ENCODE measurements at regions not wholly inside any gene's neighbourhood (a gene's known extent, or its start where the extent isn't known, plus 50 kb on each side); places are given as distances from the start of the nearest gene placed in this dataset.

DNA sequence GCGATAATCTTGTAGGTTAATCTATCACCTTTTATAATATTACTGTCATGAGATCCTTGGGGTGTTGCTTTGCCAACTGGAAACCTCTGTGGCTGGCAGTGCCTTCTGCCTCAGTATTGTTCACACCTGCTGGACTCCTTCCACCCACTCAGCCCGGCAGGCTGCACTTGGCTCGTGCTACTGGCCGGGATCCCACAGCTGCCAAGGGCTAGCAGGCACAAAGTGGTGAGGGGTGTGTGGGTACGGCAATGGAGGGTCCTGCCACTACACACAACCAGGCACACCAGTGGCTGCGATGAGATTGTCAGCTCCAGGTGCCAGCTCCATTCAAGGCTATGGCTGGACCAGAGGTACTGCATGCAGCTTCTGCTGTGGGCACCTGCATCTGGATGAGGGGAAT, 191.2 kb upstream of the LYPLAL1 start:
- WGBS, 2 experiments (ENCODE audit: extremely low coverage in 1 of 2, insufficient coverage in 1 of 2, insufficient read length in 1 of 2, insufficient replicate concordance in 2 of 2, low coverage in 1 of 2, low lambda C conversion rate in 2 of 2, missing lambda C conversion rate in 1 of 2), result 86% methylated on average over 6 of the region's 6 CpGs; no CpG with 5 or more reads in 1 of the 2 experiments
- TF ChIP-seq RXRA (IDR thresholded peaks at IDR 0.05; ENCODE audit: insufficient read depth, low read depth, low read length) (no peak), CHD2 (IDR thresholded peaks at IDR 0.05; ENCODE audit: low read length) (no peak), SP2 (IDR thresholded peaks at IDR 0.05; ENCODE audit: low read length) (no peak), TCF12 (IDR thresholded peaks at IDR 0.05; ENCODE audit: low read depth, low read length) (no peak), RBBP5 (IDR thresholded peaks at IDR 0.05; ENCODE audit: borderline replicate concordance, low read depth, low read length) (no peak), CEBPB (IDR thresholded peaks at IDR 0.05; ENCODE audit: low read depth, low read length) (no peak), POLR2AphosphoS5 (IDR thresholded peaks at IDR 0.05; ENCODE audit: low read depth, low read length) (no peak), POU5F1 (IDR thresholded peaks at IDR 0.05; ENCODE audit: low read depth, low read length) (no peak), KDM1A (IDR thresholded peaks at IDR 0.05; ENCODE audit: borderline replicate concordance, low read length) (no peak), SRF (IDR thresholded peaks at IDR 0.05; ENCODE audit: low read depth, low read length) (no peak), SIN3A (conservative IDR thresholded peaks at IDR 0.05 in 1 of 2, IDR thresholded peaks at IDR 0.05 in 1 of 2; ENCODE audit: low read depth in 1 of 2, low read length in 2 of 2) (no peak), ASH2L (IDR thresholded peaks at IDR 0.05; ENCODE audit: low read length) (no peak), SP1 (IDR thresholded peaks at IDR 0.05; ENCODE audit: low read depth, low read length) (no peak), NANOG (IDR thresholded peaks at IDR 0.05; ENCODE audit: insufficient read depth, low read depth, low read length, poor library complexity, severe bottlenecking) (no peak), GTF2F1 (IDR thresholded peaks at IDR 0.05; ENCODE audit: borderline replicate concordance, low read depth, low read length) (no peak)
- TF ChIP-seq, protein P1, sequence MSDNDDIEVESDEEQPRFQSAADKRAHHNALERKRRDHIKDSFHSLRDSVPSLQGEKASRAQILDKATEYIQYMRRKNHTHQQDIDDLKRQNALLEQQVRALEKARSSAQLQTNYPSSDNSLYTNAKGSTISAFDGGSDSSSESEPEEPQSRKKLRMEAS (IDR thresholded peaks at IDR 0.05), result no peak

More for the DNA sequence above, 191.2 kb upstream of the LYPLAL1 start:
- no peak overlapping the region for H2AK5ac ChIP-seq (ENCODE audit: low read depth, low read length)
- no peak overlapping the region for H3K56ac ChIP-seq (replicated peaks; ENCODE audit: insufficient read length, low read depth, low read length)
- no peaks in the 10 kb centered on the region for H3K23me2 ChIP-seq (ENCODE audit: low read depth, low read length)
- H3K4me1 ChIP-seq (replicated peaks in 1 of 4; ENCODE audit: control insufficient read depth in 3 of 4, insufficient read depth in 4 of 4, low read length in 3 of 4), result no peaks in the 10 kb centered on the region
- H4K8ac ChIP-seq (ENCODE audit: extremely low read depth, insufficient read depth, low read length), result no peak overlapping the region
- DNase-seq (ENCODE audit: low read depth in 1 of 2, low spot score in 2 of 2) (no peak), FAIRE-seq (no peak)
- no peaks in the 10 kb centered on the region for H3K79me2 ChIP-seq (ENCODE audit: control insufficient read depth in 1 of 2, insufficient read depth in 2 of 2, low read length in 2 of 2)
- no peak overlapping the region for H2BK15ac ChIP-seq (ENCODE audit: low read length)
- no peaks in the 10 kb centered on the region for H3K9me3 ChIP-seq (ENCODE audit: insufficient read depth in 2 of 2, low read depth in 1 of 2, low read length in 1 of 2)
- H2BK20ac ChIP-seq (ENCODE audit: low read length), result no peak overlapping the region
- ChIA-PET CTCF (ENCODE audit: partially characterized antibody) (interaction anchor here (0.6 to 1.4 kb wide), 7 partner anchors 8 to 731 kb away, joined by 3 read pairs; no protein-coding TSS in a partner anchor), POLR2A (ENCODE audit: partially characterized antibody) (no interaction called here)
- no peaks in the 10 kb centered on the region for H3K79me1 ChIP-seq (ENCODE audit: low read depth, low read length)
- H3K23ac ChIP-seq (ENCODE audit: insufficient read length), result no peak overlapping the region
- H3K4me3 ChIP-seq (ENCODE audit: extremely low read depth in 1 of 4, insufficient read depth in 2 of 4, low read depth in 3 of 4, low read length in 4 of 4), result no peak overlapping the region
- no peak overlapping the region for H3K9ac ChIP-seq (replicated peaks in 1 of 4; ENCODE audit: extremely low read depth in 1 of 4, low read depth in 3 of 4, low read length in 3 of 4)
- no peaks in the 10 kb centered on the region for H4K20me1 ChIP-seq (replicated peaks in 1 of 2; ENCODE audit: control insufficient read depth in 1 of 2, insufficient read depth in 2 of 2, low read length in 2 of 2)
- no peak overlapping the region for H4K5ac ChIP-seq (ENCODE audit: insufficient read length, low read depth, low read length)
- no peak overlapping the region for H3K27ac ChIP-seq (ENCODE audit: low read depth, low read length)
- no peak overlapping the region for H3K4me2 ChIP-seq (ENCODE audit: insufficient read depth in 1 of 2, low read depth in 2 of 2, low read length in 2 of 2)
- no peak overlapping the region for H3K18ac ChIP-seq (ENCODE audit: extremely low read depth, low read length)
- H2BK120ac ChIP-seq (replicated peaks; ENCODE audit: low read depth, low read length), result no peak overlapping the region
- H2BK5ac ChIP-seq (ENCODE audit: low read depth, low read length), result no peak overlapping the region
- no peak overlapping the region for H2AFZ ChIP-seq (ENCODE audit: low read length)
- no peak overlapping the region for H3K4ac ChIP-seq (replicated peaks; ENCODE audit: insufficient read length, low read depth, low read length)
- no peak overlapping the region for H3K14ac ChIP-seq (ENCODE audit: insufficient read length)
- no peak overlapping the region for H2BK12ac ChIP-seq (ENCODE audit: low read depth, low read length)
- H3K27me3 ChIP-seq (replicated peaks in 1 of 4; ENCODE audit: control insufficient read depth in 3 of 4, extremely low read depth in 1 of 4, insufficient read depth in 3 of 4, low read length in 3 of 4), result no peaks in the 10 kb centered on the region
- H3K36me3 ChIP-seq (ENCODE audit: control insufficient read depth in 2 of 4, insufficient read depth in 4 of 4, low read length in 3 of 4), result no peaks in the 10 kb centered on the region
- H4K91ac ChIP-seq (replicated peaks; ENCODE audit: insufficient read length, low read length), result no peak overlapping the region
